GM18499 (cell line): ENCODE measurements at regions not wholly inside any gene's neighbourhood (a gene's known extent, or its start where the extent isn't known, plus 50 kb on each side); places are given as distances from the start of the nearest gene placed in this dataset.
"Not testable (repeated sequence)": the region's sequence is repeated elsewhere in the genome, so short reads cannot be mapped to it uniquely, and the experiment has no call there.

Source experiments
- ATAC-seq: cut with Tn5 transposase; IDR thresholded peaks from one replicate; pipeline ENCODE4 v1.9.1; 2021; ENCODE audit warnings: moderate number of reproducible peaks; ENCODE audit not compliant: insufficient read depth, unreplicated experiment

DNA sequence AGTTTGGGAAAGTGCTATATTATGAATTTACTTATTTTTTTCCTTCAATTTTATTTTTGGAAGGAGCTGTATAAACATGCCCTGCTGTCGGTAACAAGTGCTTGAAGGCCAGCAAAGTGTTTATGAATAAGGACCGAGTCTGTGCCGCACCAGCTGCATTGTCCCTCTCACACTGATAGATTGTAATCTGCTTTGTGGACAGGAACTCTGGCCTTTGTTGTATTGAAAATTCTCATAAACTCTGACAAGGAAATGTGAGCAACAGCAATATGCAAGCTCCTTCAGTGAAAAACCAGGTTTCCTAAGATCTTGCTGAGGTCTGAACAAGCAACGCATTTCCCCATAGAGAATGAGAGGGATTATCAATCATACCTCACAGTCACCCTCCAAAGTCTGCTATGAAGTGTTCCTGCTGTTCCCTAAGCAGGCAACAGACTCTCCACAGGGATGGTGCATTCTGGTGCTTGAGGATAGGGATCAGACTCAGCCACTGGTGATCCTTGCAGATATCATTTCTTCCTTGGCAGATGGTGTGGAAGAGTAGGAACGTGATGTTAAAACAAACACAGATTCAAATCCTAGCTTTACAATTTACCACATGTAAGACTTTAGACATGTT, 109.6 kb downstream of the KCNJ2 start:
- no peak for ATAC-seq

DNA sequence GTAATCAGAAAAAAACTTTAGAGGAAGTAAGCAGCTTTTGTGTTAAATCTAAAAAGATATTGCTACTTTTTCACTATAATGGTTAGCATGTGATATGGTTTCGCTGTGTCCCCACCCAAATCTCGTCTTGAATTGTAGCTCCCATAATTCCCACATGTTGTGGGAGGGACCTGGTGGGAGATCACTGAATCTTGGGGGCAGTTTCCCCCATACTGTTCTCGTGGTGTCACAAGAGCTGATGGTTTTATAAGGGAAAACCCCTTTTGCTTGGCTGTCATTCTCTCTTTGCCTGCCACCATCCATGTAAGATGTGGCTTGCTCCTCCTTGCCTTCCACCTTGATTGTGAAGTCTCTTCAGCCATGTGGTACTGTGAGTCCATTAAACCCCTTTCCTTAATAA, 117.1 kb downstream of the KCNJ2 start:
- no peak for ATAC-seq

DNA sequence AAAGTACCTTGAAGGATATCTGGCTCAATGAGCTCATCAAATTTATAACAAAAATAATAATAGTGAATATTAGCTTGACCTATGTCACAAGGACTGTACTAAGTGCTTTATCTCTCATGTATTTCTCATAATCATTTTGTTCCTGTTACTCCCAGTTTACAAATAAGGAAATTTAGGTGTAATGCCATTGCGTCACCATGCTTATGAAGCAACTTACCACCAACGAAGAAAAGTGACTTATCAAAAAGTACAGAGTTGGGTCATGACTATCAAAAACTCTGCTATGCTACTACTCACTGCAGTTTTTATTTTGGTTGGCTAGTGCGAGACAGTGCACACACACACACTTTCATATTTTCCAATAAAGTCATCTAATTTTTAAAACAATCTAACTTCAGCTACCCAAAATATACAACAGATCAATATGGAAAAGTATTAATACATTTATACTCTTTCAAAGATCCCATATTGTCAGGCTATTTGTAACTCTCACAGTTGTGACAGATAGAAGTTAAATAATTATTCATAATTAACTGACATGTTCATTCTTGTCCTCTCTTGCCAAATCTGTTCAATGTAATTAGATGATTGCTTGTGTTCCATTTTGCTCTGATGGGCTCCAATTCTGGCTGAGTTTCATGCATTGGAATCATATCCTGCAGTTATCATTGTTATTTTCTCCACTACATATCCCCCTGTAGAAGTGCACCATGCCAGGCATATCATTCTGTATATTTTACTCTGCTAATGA, 119.4 kb downstream of the KCNJ2 start:
- no peak for ATAC-seq

DNA sequence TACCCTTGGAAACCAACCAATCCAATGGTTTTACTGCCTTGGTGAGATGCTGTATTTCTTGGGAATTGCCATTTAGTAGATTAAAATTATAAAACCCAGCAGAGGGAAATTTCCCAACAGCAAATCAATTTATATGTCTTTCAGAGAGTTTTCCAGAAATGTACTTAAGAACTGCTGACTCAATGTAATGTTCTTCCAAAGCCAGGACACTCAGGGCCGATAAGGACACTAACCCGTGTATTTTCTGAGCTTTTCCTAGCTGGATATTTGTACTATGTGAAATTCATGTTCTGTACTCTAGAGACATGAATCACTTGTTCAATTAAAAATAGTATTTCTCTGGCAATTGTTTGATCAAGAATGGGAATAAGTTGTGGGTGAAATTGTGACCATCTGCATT, 121.4 kb downstream of the KCNJ2 start:
- ATAC-seq: no peak

DNA sequence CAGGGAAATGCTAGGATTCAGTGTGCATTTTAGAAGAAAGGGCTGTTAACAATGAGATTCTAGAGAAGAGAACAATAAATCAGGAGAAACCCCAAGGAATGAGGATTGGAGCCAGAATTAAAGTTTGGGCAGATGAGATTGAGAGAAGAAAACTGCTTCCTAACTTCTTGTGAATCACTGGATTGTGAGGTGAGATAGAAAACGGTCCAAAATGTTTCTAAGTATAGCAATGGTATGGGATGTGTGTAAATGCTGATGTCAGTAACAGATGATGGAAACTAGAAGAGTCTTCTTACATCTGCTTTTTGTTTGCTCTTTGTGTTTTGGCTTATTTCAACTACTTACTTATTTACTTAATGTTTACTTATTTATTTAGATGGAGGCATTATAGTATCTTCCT, 123.0 kb downstream of the KCNJ2 start:
- ATAC-seq: no peak

DNA sequence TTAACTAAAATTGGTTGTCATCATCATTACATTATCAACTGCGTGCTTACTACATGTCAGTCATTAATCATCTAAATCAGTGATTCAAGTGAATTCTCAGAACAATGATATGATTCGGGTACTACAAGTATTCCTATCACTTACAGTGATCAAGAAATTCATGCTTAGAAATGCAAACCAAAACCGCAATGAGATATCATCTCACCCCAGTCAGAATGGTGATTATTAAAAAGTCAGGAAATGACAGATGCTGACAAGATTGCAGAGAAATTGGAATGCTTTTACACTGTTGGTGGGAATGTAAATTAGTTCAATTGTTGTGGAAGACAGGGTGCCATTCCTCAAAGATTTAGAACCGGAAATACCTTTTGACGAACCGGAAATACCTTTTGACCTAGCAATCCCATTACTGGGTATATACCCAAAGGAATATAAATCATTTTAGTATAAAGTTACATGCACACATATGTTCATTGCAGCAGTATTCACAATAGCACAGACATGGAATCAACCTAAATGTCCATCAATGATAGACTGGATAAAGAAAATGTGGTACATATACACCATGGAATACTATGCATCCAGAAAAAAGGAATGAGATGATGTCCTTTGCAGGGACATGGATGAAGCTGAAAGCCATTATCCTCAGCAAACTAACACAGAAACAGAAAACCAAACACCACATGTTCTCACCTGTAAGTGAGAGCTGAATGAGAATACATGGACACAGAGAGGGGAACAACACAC, 124.4 kb downstream of the KCNJ2 start:
- not testable (repeated sequence) for ATAC-seq

DNA sequence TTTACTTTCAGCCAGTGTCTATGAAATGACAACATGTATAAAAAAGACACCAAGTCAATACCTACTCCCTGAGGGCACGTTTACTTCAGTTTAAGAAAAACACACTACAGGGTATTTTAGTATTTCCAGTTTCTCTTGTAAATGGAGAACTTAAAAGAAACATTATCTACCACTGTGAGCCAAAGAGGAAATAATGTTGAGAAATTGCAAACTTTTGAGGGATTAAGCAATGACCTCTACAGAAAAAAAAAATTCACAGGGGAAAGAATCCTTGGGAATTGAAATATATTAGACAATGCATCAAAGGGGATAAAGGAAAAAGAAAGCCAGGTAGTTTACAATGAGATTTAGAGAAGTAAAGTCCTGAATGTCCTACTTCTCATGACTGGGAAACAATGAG, 126.0 kb downstream of the KCNJ2 start:
- ATAC-seq: no peak

DNA sequence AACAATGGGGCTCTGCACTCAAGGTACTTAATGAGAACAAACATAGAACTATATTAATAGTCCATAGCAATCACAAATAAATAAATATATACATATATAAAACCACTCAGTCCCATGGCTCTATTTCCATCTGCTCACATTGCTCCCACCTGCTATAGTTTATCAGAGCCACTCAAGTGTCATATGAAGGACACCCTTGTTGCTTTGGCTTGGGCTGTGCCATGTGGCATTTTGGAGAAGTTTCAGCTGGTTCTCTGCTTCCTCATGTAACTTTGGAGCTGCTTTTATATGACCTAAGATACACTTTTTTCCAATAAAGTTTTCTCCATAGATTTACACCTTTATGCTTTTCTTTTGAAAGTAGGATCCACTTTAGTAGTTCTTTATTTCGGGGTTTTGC, 126.4 kb downstream of the KCNJ2 start:
- ATAC-seq: no peak

DNA sequence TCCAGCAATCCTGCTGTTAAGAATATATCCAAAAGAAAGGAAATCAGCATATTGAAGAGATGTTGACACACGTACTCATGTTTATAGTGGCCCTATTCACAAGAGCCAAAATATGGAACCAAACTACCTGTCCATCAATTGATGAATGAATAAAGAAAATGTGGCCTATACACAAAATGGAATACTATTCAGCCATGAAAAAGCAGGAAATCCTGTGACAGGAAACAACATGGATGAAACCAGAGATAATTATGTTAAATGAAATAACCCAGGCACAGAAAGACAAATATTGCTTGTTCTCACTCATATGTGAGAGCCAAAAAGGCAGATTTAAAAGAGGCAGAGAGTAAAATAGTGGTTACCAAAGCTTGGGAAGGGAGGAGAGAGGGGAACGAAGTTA, 127.1 kb downstream of the KCNJ2 start:
- ATAC-seq: no peak

DNA sequence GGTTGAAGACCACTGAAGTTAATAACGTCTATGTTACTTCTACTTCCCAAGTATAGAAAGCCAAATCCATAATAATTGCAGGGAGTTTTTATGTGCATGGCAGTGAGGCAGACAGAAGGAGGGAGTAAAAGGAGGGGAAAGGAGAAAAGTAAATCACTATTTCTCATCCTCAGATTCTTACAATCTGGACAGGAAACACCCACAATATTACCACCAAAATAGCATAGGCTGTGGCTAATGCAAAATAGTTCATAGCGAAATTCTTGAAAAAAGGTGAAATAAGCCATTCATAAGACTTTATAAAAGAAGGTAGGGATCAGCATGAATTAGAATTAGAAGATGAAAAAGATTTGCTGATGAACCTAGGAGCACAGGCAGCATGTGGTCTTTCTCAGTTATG, 128.1 kb downstream of the KCNJ2 start:
- ATAC-seq: no peak

DNA sequence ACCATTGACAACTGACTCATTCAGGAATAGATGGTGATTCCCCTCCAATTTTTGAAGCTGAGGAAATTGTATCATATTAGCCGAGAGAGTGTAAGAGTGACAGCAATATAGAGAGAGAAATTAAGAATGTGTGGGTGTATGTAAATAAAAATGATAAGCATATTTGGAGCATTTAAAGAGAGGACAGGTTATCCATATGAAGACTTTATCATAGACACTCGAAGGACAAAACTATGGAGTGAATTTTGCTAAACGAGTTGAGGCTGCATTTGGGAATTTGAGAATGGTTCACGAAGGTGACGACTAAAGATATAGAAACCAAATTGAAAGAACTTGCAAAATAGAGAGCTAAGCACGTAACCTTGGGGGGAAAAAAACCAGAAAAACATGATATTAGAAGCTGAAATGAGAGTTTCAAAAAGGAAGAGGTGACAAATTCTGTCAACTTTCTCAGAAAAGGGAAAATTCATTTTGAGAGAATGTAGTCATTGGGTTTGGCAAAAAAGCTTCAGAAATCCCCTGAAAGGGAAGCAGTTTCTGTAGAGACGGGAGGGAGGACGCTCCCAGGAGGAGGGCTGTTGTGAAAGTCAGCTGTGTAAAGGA, 129.7 kb downstream of the KCNJ2 start:
- peak; percentile 66 for ATAC-seq

DNA sequence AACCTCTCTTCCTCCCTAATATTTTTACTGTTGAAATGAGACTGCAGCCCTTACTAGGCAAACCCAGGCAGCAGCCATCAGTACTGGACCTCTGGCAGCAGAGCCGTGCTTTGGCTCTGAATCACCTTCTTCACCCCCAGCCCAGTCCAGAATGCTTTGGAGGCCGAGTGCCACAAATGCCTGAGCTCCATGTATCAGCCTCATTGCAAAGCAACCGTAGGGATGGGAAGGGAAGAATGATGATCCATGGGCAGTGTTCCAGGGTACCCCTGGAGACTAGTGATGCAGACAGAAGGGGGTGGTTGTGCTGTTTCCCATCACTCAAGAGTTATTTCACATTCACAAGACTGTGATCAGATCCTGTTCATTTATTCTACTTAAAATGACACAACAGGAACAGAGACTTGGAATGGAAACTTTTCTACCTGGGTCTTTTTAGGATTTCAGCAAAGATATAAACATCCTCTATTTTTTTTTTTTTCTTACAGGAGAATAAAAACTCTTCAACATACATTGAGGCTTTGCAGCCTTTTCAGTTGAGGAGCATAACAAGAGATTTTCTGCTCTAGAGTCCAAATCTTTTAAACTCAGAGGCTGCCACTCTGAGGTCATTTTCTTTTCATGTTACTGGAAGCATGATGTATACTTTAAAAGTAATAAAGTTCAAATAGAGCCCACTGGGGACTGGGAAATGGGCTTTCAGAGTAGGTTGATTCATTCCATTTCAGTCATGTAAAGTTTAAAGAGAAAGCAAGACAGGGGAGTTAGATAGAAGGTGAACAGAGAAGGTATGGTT, 138.3 kb downstream of the KCNJ2 start:
- ATAC-seq: no peak

DNA sequence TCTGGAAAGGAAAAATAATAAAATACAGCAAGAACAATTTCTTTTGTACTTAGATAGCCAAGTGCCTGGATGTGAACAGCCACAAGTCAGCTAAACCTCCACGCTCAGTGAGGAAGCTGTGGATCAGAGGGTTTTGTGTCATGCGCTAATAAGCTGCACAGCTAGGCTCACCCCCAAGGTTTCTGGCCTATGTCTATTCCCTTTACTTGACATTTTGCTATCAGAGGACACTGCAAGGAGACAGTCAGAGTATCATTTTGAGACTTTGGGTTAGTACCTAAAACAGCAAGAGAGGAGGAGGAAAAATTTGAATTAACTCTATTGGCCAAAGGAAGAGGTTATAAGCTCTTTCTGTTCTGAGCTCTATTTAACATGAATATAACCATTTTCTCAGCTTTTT, 139.3 kb downstream of the KCNJ2 start:
- ATAC-seq: no peak

DNA sequence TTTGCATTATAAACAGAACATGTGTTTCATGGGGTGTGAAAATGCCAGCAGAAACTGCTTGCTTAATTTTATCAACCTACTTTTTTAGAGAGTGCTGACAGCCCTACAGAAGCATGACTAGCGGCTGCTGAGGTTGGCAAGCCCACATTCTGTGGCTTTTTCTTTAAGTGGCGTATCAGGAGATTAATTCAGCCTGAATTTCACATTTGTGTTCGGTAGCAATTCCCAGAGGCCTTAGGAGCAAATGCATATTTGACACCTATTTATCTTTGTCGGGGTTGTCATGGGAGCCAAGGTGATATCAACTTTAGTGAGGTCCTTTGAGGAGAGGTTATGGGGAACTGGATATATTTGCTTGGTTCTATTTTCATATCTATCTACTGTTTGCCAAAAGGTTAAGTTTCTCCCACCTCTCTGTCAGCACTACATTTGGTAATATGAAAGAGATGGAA, 140.9 kb downstream of the KCNJ2 start:
- ATAC-seq: no peak

DNA sequence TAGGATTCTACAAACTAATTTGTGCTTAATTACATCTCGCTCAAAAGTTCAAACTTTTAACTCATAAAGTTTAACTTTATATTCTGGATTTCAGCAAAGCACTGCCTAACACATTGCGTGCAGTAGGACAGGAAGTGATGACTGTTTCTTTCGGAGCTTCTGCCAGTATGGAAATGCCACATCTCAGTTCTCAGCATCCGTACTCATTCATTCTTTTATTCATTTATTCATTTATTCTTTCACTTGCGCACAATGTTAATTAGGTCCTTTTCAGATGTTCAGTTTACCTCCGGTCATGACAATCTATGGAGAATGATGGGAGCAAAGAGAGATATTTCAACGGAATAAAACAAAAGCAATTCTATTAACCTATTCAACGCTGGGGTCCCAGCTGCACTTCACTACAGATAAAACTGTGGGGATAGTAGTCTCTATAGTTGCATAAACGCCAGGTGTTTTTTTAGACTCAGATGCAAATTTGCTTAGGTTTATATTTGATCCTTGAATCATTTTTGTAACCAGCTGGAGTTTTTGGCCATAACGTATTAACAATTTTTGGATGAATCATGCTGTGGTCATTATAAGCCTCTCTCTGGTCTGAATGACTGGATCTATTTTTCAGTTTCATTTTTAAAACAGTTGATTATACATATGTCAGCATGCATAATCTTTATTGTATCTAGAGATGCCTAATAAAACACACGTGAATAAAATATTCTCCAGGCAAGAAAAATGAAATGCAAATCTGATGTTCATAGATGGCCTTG, 143.9 kb downstream of the KCNJ2 start:
- ATAC-seq: no peak

DNA sequence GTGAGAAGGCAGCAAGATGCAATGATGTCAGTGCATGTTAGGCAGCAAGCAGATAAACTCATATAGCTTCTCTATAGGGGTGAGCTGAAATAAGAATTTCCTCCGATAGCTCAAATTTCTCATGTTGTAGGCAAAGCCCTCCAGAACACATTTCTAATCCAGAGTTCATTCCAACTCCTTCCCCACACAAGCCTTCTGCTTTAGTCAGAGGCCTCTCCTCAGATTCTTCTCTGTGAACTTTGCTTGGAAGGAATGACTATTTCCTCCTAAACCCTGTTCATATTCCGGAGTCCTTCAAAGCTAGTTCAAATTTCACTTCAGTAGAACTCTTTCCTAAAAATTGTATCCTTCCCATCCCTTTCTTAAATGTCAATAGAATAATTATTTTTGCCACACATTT, 144.8 kb downstream of the KCNJ2 start:
- ATAC-seq: no peak

DNA sequence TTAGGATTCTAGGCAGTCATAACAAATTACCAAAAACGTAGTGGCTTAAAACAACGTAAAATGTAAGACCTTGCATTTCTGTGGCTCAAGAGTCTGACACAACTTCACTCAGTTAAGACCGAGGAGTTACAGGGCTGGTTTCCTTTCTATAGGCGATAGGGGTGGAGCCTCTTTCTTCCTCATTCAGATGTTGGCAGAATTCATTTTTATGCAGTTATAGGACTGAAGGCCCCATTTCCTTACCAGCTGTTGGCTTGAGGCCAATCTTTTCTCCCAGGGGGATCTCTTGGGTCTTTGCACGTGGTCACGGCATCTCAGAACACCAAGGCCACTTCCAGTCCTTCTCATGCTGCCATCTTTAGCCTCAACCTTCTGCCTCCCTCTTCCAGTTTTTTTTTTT, 145.2 kb downstream of the KCNJ2 start:
- no peak for ATAC-seq

DNA sequence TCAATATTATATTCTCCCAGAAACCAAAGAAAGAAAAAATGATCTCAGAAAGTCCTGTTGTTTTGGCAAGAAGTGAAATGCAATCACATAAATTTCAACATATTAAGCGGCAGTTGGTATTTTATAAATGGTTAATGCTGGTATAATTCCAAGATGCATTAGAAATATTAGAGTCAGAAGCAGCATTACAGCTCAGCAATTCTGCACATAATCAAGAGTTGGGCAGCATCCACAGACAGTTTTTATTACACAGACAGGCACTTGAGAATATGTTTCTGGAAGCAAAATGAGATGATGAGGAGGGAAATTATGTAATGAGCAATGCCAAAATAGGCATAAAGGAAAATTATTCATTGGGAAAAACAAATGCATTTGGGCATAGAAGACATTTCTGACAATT, 148.1 kb downstream of the KCNJ2 start:
- ATAC-seq: no peak

DNA sequence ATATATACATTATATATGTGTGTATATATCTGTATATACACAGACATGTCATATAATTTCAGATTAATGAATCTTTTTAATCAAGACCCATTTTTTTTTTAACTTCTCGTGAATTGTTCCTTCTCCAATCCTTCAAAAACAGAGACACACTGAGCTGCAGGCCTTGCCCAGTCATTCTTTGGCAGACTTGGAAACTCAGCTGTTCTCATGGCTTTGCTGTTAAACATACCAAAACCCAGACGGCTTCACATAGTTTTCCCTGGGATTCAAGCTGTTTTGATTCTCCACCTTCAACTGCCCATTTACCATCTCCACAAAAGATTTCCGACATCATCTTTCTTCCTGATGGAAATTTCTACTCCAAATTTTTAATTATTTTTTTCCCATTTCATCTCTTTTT, 148.7 kb downstream of the KCNJ2 start:
- ATAC-seq: no peak

DNA sequence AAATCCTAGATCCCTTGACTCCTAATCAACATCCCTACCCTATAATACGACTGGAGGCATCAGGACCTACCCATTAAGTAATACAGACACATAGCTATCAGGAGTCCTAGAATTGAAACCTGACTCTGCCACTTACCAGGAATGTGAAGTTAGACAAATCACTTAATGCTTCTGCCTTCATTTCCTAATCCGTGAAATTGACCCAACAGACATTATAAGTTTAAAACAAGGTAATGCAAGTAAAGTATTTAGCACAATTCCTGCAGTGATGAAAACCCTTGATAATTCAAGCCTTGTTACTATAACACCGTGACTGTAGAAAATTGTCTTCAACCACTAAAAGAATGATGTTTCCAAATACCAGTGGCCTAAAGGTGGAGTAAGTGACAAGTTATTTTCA, 150.2 kb downstream of the KCNJ2 start:
- no peak for ATAC-seq
